Tibial nerve (tissue), 3 donors: ENCODE measurements at regions not wholly inside any gene's neighbourhood (a gene's known extent, or its start where the extent isn't known, plus 50 kb on each side); places are given as distances from the start of the nearest gene placed in this dataset.

Source experiments
- CTCF ChIP-seq, 5 experiments: fragments of 200-600 bp in 3 of 5; fragments of 450-650 bp in 2 of 5; sonication (generic) in 3 of 5; IDR thresholded peaks; one replicate each; pipeline ENCODE4 v1.5.1; 2016 to 2019; ENCODE audit warnings: antibody characterized with exemption in 5 of 5, mild to moderate bottlenecking in 3 of 5, moderate library complexity in 2 of 5
- POLR2A ChIP-seq, 2 donors: fragments of 450-650 bp; IDR thresholded peaks; one replicate each; pipeline ENCODE4 v1.6.1; 2017; ENCODE audit warnings: antibody characterized with exemption in 2 of 2, mild to moderate bottlenecking in 2 of 2, moderate library complexity in 2 of 2

- TF ChIP-seq CTCF (IDR thresholded peaks at IDR 0.05) (no peak), POLR2A (IDR thresholded peaks at IDR 0.05) (no peak)
Observed at GRCh38 chr12:107148107-107148506, 54.8 kb upstream of the CRY1 start.
